ENCODE measurements at regions not wholly inside any gene's neighbourhood (a gene's known extent, or its start where the extent isn't known, plus 50 kb on each side); places are given as distances from the start of the nearest gene placed in this dataset.

DNA sequence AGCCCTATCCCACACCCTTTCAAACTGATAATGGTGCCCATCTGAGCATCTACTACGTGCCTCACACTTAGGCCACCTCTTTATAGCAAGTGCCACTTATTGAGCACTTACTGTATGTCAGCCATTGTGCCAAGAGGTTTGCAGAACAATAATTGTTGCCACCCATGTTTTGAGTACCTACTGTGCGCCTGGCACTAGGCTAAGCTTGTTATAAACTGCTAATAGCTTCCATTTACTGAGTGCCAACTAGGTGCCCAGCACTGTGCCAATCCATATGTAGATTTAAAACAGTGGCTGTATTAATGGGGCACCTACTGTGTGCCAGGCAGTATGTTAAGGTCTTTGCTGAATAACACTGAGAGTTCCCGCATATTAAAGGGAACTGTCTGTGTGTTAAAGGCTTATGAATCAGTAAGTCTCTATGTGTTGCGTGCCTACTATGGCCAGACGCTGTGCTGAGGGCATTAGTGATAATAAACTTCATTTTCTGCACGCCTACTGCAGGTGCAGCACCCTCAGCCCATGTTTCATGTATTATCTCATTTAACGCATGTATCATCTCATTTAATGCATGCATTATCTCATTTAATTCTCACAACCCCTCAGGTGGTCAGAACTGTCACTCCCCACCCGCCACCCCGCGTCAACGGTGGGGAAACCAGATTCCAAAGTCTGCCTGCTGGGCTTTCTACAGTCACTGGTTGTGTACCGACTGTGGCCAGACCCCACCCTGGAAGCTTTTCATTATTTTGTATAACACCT, 105.0 kb downstream of the PTPRS start:
- WGBS, 3 donors, result 92 to 96% (median 94%) methylated on average over 12 of the region's 12 CpGs
- H3K27ac ChIP-seq (ENCODE audit: low read depth in 1 of 3, low read length in 2 of 3), result no peak overlapping the region
- no peak overlapping the region for H3K4me3 ChIP-seq (ENCODE audit: low read depth in 1 of 3, low read length in 3 of 3)
- no peaks in the 10 kb centered on the region for H3K27me3 ChIP-seq (ENCODE audit: control insufficient read depth in 3 of 3, insufficient read depth in 3 of 3, low read length in 3 of 3)
- DNase-seq (no peak), FAIRE-seq (no peak)
- no peaks in the 10 kb centered on the region for H3K4me1 ChIP-seq (ENCODE audit: control insufficient read depth in 3 of 3, insufficient read depth in 2 of 3, low read depth in 1 of 3, low read length in 2 of 3)
- H3K9me3 ChIP-seq (ENCODE audit: control insufficient read depth in 2 of 2, insufficient read depth in 1 of 2, low read depth in 1 of 2, low read length in 1 of 2), result no peaks in the 10 kb centered on the region
- H3K36me3 ChIP-seq (ENCODE audit: control insufficient read depth in 3 of 3, insufficient read depth in 2 of 3, low read depth in 1 of 3, low read length in 3 of 3), result peaks cover 0 to 20% (median 0%) of the 10 kb centered on the region in 3 donors

DNA sequence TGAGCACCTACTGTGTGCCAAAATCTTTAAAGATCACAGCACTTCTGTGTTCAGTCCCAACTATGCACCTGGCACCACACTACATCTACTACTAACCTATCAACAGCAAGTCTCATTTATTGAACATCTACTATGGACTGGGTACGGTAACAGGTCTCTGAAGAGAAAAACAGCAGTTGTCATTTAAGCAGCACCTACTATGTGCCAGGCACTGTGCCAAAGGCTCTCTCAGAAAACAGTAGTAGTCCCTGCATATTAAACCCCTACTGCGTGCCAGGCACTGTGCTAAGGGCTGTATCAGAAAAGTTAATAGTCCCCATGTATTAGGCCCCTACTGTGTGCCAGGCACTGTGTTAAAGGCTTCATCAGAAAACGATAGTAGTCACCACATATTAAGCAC, 106.2 kb downstream of the PTPRS start:
- H3K4me3 ChIP-seq (ENCODE audit: low read depth in 1 of 3, low read length in 3 of 3), result no peak overlapping the region
- FAIRE-seq, result no peak
- 89 to 96% (median 95%) methylated on average over 3 of the region's 3 CpGs for WGBS, 3 donors

GRCh38 chr19:5232798-5233505, 107.7 kb downstream of the PTPRS start:
- H3K27me3 ChIP-seq (ENCODE audit: control insufficient read depth in 3 of 3, insufficient read depth in 3 of 3, low read length in 3 of 3), result peaks cover 0 to 4% (median 0%) of the 10 kb centered on the region in 3 donors
- no peak overlapping the region for H3K27ac ChIP-seq (ENCODE audit: low read depth in 1 of 3, low read length in 2 of 3)
- FAIRE-seq (no peak), DNase-seq (no peak)
- WGBS, 3 donors, result 94 to 96% (median 95%) methylated on average over 12 of the region's 12 CpGs
- H3K4me1 ChIP-seq (ENCODE audit: control insufficient read depth in 3 of 3, insufficient read depth in 2 of 3, low read depth in 1 of 3, low read length in 2 of 3), result no peaks in the 10 kb centered on the region
- no peaks in the 10 kb centered on the region for H3K9me3 ChIP-seq (ENCODE audit: control insufficient read depth in 2 of 2, insufficient read depth in 1 of 2, low read depth in 1 of 2, low read length in 1 of 2)
- no peak overlapping the region for H3K4me3 ChIP-seq (ENCODE audit: low read depth in 1 of 3, low read length in 3 of 3)
- peaks cover 0 to 10% (median 0%) of the 10 kb centered on the region in 3 donors for H3K36me3 ChIP-seq (ENCODE audit: control insufficient read depth in 3 of 3, insufficient read depth in 2 of 3, low read depth in 1 of 3, low read length in 3 of 3)

More for the DNA sequence above, 106.2 kb downstream of the PTPRS start:
- no peak for DNase-seq
- H3K36me3 ChIP-seq (ENCODE audit: control insufficient read depth in 3 of 3, insufficient read depth in 2 of 3, low read depth in 1 of 3, low read length in 3 of 3), result peaks cover 0 to 17% (median 0%) of the 10 kb centered on the region in 3 donors
- H3K9me3 ChIP-seq (ENCODE audit: control insufficient read depth in 2 of 2, insufficient read depth in 1 of 2, low read depth in 1 of 2, low read length in 1 of 2), result no peaks in the 10 kb centered on the region
- no peak overlapping the region for H3K27ac ChIP-seq (ENCODE audit: low read depth in 1 of 3, low read length in 2 of 3)
- no peaks in the 10 kb centered on the region for H3K27me3 ChIP-seq (ENCODE audit: control insufficient read depth in 3 of 3, insufficient read depth in 3 of 3, low read length in 3 of 3)
- H3K4me1 ChIP-seq (ENCODE audit: control insufficient read depth in 3 of 3, insufficient read depth in 2 of 3, low read depth in 1 of 3, low read length in 2 of 3), result no peaks in the 10 kb centered on the region

DNA sequence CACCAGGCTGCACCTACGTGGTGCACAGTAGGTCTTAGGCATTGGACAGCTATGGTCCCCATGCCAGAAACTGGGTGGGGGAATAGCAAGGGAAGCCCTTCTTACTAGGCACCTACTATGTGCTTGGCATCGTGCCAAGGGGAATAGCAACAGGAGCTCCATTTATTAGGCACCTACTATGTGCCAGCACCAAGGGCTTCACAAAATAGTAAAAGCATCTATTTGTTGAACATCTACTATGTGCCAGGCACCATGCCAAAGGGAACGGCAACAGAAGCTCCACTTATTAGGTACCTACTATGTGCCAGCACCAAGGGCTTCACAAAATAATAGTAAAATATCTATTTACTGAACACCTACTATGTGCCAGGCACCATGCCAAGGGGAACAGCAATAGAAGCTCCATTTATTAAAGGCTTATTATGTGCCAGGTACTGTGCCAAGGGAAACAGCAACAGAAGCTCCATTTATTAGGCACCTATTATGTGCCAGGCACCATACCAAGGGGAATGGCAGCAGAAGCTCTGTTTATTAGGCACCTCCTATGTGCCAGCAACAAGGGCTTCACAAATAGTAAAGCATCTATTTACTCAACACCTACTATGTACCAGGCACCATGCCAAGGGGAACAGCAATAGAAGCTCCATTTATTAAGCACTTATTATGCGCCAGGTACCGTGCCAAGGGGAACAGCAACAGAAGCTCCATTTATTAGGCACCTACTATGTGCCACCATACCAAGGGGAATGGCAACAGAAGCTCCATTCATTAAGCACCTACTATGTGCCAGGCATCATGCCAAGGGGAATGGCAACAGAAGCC, 108.5 kb downstream of the PTPRS start:
- 72 to 93% (median 82%) methylated on average over 5 of the region's 5 CpGs for WGBS, 3 donors
- no peak overlapping the region for H3K27ac ChIP-seq (ENCODE audit: low read depth in 1 of 3, low read length in 2 of 3)
- H3K27me3 ChIP-seq (ENCODE audit: control insufficient read depth in 3 of 3, insufficient read depth in 3 of 3, low read length in 3 of 3), result peaks cover 0 to 4% (median 0%) of the 10 kb centered on the region in 3 donors
- peaks cover 0 to 6% (median 0%) of the 10 kb centered on the region in 3 donors for H3K36me3 ChIP-seq (ENCODE audit: control insufficient read depth in 3 of 3, insufficient read depth in 2 of 3, low read depth in 1 of 3, low read length in 3 of 3)
- H3K9me3 ChIP-seq (ENCODE audit: control insufficient read depth in 2 of 2, insufficient read depth in 1 of 2, low read depth in 1 of 2, low read length in 1 of 2), result no peaks in the 10 kb centered on the region
- FAIRE-seq (no peak), DNase-seq (no peak)
- no peaks in the 10 kb centered on the region for H3K4me1 ChIP-seq (ENCODE audit: control insufficient read depth in 3 of 3, insufficient read depth in 2 of 3, low read depth in 1 of 3, low read length in 2 of 3)
- H3K4me3 ChIP-seq (ENCODE audit: low read depth in 1 of 3, low read length in 3 of 3), result no peak overlapping the region

DNA sequence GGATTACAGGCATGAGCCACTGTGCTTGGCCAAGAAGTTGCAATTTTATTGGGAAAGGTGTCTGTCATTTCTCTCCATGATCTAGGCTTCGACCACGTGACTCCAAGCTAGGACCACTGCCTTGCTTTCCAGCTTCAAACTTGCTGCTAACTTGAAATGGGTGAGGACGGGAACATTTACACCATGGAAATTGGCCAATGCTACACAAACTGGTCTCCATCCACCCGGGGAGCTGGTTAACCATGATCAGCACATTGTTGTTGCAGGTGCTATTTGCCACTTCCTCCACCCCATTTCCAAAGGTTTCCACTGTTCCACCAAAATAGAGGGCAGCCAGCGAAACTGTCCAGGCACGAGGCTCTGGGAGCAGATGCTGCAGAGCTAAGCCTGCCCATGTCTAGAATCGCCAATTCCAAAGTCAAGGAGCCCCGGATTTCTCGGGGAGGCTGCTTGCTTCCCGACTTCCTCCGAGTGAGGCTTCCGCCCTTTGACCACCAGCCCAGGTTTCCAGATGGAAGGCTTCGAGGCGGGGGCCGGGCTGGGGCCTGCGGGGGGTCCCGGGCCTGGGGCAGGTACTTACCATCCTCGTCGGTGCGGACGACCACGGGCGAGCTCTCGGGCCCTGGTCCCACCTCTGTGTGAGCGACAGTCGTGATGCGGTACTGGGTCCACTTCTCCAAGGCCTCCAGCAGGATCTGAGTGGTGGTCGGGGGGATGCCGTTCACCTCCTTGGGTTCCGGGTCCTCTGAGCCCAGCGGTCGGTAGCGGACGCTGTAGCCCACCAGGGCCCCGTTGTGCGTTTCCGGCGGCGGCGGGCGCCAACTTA, 109.7 kb downstream of the PTPRS start:
- Histone ChIP-seq H3K4me3 (ENCODE audit: low read depth in 1 of 3, low read length in 3 of 3) (no peak overlapping the region), H3K27me3 (ENCODE audit: control insufficient read depth in 3 of 3, insufficient read depth in 3 of 3, low read length in 3 of 3) (peaks cover 0 to 4% (median 0%) of the 10 kb centered on the region in 3 donors), H3K27ac (ENCODE audit: low read depth in 1 of 3, low read length in 2 of 3) (no peak overlapping the region), H3K36me3 (ENCODE audit: control insufficient read depth in 3 of 3, insufficient read depth in 2 of 3, low read depth in 1 of 3, low read length in 3 of 3) (peaks cover 0 to 3% (median 0%) of the 10 kb centered on the region in 3 donors), H3K9me3 (ENCODE audit: control insufficient read depth in 2 of 2, insufficient read depth in 1 of 2, low read depth in 1 of 2, low read length in 1 of 2) (no peaks in the 10 kb centered on the region), H3K4me1 (ENCODE audit: control insufficient read depth in 3 of 3, insufficient read depth in 2 of 3, low read depth in 1 of 3, low read length in 2 of 3) (no peaks in the 10 kb centered on the region)
- no peak for DNase-seq
- FAIRE-seq, result no peak
- 93 to 96% (median 95%) methylated on average over 40 to 41 of the region's 41 CpGs for WGBS, 3 donors

DNA sequence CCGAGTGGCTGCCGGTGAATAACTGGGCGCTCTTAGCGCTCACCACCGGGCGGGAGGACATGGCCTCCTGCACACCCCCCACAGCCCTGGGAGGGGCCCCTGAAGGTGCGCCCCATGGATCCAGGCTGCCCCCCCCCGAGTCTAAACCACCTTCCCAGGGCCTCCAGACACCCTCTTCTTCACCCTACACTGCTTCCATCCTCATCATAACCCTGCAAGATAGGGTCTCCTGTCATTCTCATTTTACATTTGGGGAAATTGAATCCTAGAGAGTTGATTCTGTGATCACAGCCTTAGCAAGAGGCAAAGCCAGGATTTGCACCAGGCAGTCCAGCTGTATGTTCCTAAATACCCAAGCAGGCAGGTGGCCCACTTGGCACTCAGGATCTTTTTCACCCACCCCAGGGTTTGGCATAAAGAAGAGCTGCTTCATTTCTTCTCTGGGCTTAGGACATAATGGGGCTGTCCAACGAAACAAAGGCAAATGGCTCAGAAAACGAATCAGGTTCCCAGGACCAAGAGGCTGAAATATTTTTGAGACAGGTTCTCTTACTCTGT, 110.8 kb downstream of the PTPRS start:
- Histone ChIP-seq H3K4me3 (ENCODE audit: low read depth in 1 of 3, low read length in 3 of 3) (no peak overlapping the region), H3K9me3 (ENCODE audit: control insufficient read depth in 2 of 2, insufficient read depth in 1 of 2, low read depth in 1 of 2, low read length in 1 of 2) (no peaks in the 10 kb centered on the region), H3K27ac (ENCODE audit: low read depth in 1 of 3, low read length in 2 of 3) (no peak overlapping the region), H3K36me3 (ENCODE audit: control insufficient read depth in 3 of 3, insufficient read depth in 2 of 3, low read depth in 1 of 3, low read length in 3 of 3) (peaks cover 0 to 6% (median 0%) of the 10 kb centered on the region in 3 donors), H3K4me1 (ENCODE audit: control insufficient read depth in 3 of 3, insufficient read depth in 2 of 3, low read depth in 1 of 3, low read length in 2 of 3) (no peaks in the 10 kb centered on the region), H3K27me3 (ENCODE audit: control insufficient read depth in 3 of 3, insufficient read depth in 3 of 3, low read length in 3 of 3) (peaks cover 0 to 4% (median 0%) of the 10 kb centered on the region in 3 donors)
- DNase-seq, result no peak
- 45 to 57% (median 45%) methylated on average over 4 to 10 of the region's 10 CpGs for WGBS, 3 donors
- FAIRE-seq, result no peak

GRCh38 chr19:5228932-5229777, 111.5 kb downstream of the PTPRS start:
- Histone ChIP-seq H3K27ac (ENCODE audit: low read depth in 1 of 3, low read length in 2 of 3) (no peak overlapping the region), H3K4me3 (ENCODE audit: low read depth in 1 of 3, low read length in 3 of 3) (no peak overlapping the region), H3K36me3 (ENCODE audit: control insufficient read depth in 3 of 3, insufficient read depth in 2 of 3, low read depth in 1 of 3, low read length in 3 of 3) (peaks cover 0 to 6% (median 0%) of the 10 kb centered on the region in 3 donors), H3K27me3 (ENCODE audit: control insufficient read depth in 3 of 3, insufficient read depth in 3 of 3, low read length in 3 of 3) (peaks cover 0 to 4% (median 0%) of the 10 kb centered on the region in 3 donors), H3K9me3 (ENCODE audit: control insufficient read depth in 2 of 2, insufficient read depth in 1 of 2, low read depth in 1 of 2, low read length in 1 of 2) (no peaks in the 10 kb centered on the region), H3K4me1 (ENCODE audit: control insufficient read depth in 3 of 3, insufficient read depth in 2 of 3, low read depth in 1 of 3, low read length in 2 of 3) (no peaks in the 10 kb centered on the region)
- no peak for DNase-seq
- no peak for FAIRE-seq
- 39 to 43% (median 40%) methylated on average over 38 to 71 of the region's 72 CpGs for WGBS, 3 donors
